NCI-H1105 treated with DMSO at 0.1 percent for 48 hours (cell line): ENCODE measurements at regions not wholly inside any gene's neighbourhood (a gene's known extent, or its start where the extent isn't known, plus 50 kb on each side); places are given as distances from the start of the nearest gene placed in this dataset.
"Not testable (repeated sequence)": the region's sequence is repeated elsewhere in the genome, so short reads cannot be mapped to it uniquely, and the experiment has no call there.

Experiments used
- DNase-seq: peaks from one replicate; lab custom pipeline; 2025; lab: John Stamatoyannopoulos, UW

- no peak for DNase-seq
Observed at GRCh38 chr6:153412519-153412918, 281.4 kb upstream of the RGS17 start.

- DNase-seq, result no peak
Observed at GRCh38 chr6:153411070-153411648, 280.1 kb upstream of the RGS17 start.

DNA sequence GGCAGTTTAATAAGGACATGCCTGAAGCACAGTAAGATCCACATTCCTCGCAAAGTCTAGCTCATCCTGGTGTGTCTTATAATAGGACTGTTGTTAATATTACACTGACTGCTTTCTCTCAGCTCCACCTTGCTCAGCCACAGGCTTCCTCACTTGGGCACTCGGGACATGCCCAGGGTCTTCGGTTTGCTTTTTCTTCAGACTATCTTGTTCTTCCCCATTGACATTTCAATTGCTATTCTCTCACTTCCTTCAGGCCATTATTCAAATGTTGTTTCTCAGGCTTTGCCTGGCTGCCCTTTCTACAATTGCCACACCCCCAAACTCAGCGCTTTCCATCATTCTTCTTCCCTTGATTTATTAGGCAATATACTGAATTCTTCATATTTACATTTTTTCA, 274.8 kb upstream of the RGS17 start:
- no peak for DNase-seq

DNA sequence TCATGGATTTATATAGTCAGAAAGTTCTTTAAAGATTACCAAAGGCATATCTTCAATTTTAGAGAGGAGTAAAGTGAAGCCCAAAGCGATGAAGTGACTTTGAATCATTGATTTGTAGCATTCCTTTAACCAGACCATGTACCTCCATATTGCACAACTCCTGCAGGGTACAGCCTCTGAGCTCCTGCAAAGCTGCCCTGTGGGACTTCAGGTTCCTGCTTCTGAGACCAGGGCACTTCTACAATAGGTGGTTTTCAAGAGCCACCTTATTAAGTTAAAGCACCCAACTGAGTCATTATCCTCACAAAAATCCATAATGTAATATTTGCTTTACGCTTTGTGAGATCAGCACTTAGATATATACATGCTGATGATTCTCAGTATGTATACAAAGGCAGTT, 270.7 kb upstream of the RGS17 start:
- no peak for DNase-seq

DNA sequence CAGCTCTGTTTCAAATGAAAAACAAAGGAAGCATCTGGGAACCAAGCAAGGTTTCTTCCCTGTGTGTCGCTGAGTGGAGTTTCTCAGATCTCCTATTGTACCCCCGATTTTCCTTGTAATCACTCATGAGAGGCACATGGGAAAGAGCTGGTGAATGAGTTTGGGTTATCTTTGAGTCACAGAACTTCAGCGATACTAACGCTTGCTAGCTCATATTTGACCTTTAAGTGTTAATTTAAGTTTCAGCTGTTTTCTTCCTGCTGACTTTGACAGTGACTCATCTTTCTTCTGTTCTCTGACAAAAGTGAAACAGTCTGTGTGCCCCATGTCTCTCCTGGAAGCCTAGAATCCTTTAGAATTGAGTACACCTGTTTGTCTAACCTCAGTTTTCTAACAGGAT, 261.1 kb upstream of the RGS17 start:
- no peak for DNase-seq

DNA sequence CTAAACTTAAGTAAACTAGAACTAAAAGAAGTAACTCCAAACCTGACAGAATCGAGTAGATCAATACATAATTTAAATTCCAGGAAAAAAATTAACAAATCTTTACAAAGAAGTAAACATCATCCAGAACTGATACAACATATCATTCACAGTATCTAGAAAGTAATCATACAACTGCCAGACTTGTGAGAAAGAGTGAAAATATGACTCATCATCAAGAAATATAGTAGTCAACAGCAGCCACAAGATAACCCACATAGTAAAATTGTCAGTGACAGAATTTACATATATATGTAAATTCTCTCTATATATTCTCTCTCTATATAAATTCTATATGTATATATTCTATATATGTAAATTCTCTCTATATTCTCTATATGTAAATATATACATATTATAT, 242.8 kb upstream of the RGS17 start:
- DNase-seq, result no peak

- DNase-seq, result no peak
Observed at GRCh38 chr6:153368131-153368530, 237.0 kb upstream of the RGS17 start.

GRCh38 chr6:153367021-153367420, 235.9 kb upstream of the RGS17 start:
- no peak for DNase-seq

DNA sequence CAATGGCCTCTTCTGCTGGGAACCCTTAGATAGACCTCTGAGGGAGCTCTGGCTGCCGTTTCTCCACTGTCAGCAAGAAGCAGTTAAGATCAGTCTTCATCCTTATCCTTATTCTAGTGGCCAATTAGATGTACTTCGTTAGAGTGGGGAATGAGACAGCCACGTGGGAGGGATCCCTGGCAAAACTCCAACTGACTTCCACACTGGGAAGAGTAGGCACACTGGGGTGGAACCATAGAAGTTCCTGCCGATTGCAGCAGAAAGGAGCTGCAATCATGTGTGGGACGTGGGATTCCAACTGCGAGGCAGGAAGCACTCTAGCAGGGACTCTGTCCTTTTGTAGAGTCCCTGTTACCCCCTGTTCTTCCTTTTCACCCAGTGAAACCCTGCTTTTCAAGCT, 226.3 kb upstream of the RGS17 start:
- no peak for DNase-seq

- DNase-seq, result peak; percentile 99
Observed at GRCh38 chr6:153340568-153340967, 209.5 kb upstream of the RGS17 start.

DNA sequence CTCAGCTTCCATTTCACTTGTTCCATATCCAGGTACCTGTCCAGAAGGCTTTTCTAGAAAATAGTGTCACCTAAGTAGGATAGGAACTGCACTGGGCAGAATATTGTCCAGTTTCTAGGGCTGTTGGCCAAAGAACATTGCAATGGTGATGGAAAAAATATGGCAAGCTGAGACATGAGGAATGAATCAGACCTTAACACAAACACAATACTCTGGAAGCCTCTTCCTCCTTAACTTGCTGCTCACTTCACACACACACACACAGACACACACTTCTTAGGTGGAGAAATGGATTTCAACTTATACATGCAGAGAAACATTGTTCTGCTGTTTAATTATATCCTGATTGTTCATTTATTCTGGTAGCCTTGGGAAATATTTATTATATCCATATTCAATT, 203.0 kb upstream of the RGS17 start:
- no peak for DNase-seq

- DNase-seq, result not testable (repeated sequence)
Observed at GRCh38 chr6:153331221-153331620, 200.1 kb upstream of the RGS17 start.

DNA sequence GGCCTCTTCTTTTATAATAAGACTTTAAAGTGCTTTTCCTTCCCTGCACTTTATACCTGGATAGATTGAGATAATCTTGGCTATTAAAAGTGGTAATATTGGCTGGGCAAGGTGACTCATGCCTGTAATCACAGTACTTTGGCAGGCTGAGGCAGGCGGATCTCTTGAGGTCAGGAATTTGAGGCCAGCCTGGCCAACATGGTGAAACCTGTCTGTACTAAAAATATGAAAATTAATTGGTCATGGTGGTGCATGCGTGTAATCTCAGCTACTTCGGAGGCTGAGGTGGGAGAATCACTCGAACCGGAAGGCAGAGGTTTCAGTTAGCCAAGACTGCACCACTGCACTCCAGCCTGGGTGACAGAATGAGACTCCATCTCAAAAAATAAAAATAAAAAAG, 197.1 kb upstream of the RGS17 start:
- DNase-seq, result no peak

GRCh38 chr6:153325661-153326060, 194.6 kb upstream of the RGS17 start:
- no peak for DNase-seq

DNA sequence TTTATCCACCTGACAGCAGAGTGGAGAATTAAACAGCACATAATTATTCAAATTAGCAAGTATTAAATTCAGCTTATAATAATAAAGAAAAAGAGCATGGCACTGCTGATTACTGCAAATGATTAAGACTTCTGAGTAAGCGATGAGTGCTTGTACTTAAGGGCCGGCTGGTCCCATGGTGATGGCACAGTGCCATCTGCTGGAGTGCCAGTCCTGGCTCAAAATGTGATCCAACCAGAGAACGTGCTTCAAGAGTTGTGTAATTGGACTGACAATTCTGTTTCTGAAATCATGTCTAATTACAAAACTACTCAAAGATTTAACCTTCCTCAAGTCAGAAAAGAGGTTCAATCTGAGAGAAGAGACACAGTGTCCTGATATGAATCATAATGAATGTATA, 181.6 kb upstream of the RGS17 start:
- DNase-seq, result peak; percentile 93

DNA sequence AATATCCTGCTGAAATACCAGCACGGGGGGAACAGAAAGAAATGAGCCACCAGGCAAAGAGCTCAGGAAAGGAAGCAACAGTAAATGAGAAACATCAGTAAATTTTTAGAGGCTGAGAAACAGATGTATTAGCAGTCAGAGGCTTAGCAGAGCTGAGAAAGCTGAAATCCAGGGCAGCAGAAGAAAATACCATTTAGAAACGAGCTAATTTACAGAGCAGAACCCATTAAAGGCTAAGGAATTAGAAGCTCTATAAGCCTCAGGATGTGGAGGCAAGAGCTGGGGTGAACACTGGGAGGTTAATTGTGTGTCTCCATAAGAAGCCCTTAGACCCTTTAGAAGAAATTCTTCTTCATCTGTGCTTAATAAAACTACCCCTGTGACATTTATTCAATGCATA, 178.6 kb upstream of the RGS17 start:
- DNase-seq, result no peak

DNA sequence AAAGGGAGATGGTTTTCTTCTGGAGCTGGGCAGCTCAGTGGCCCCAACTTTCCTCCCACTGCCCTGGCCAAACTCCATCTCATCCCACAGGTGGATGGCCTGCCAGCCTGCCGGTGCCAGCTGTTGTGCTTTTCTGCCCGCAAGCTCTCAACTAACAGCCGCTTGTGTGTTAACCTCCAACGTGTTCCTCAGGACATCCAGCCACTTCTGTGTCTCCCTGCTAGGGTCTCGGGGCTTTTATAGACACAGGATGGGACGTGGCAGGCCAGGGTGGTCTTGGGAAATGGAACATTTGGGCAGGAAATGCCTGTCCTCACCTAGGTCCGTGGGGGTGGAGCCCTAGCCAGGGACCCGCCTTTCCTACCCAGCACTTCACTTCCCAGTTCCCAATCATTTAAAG, 171.1 kb upstream of the RGS17 start:
- DNase-seq, result no peak

GRCh38 chr6:153301602-153302001, 170.5 kb upstream of the RGS17 start:
- DNase-seq, result no peak

DNA sequence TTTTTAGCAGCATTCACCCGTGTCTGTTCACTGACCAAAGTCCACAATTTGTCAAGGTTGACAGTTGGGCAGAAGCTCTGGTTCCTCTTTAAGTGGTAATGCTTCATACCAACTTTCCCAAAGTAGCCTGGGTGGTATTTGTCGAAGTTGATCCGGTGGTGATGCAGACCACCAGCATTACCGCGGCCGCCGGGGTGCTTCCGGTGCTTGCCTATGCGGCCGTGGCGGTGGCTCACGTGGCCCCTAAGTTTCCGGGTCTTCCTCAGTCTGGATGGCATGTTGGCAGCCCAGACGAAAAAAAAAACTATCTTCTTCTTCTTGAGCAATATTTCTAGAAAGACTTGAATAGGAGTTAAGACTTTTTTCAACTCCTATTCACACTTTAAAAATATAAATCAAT, 151.4 kb upstream of the RGS17 start:
- DNase-seq, result not testable (repeated sequence)

DNA sequence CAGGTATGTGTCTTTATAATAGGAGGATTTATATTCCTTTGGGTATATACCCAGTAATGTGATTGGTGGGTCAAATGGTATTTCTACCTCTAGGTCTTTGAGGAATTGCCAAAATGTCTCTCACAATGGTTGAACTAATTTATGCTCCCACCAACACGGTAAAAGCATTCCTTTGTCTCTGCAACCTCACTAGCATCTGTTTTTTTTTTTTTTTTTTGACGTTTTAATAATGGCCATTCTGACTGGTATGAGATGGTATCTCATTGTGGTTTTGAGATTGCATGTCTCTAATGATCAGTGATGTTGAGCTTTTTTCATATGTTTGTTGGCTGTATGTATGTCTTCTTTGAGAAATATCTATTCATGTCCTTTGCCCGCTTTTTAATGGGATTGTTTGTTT, 144.9 kb upstream of the RGS17 start:
- DNase-seq, result no peak

GRCh38 chr6:153272201-153272980, 141.3 kb upstream of the RGS17 start:
- no peak for DNase-seq

DNA sequence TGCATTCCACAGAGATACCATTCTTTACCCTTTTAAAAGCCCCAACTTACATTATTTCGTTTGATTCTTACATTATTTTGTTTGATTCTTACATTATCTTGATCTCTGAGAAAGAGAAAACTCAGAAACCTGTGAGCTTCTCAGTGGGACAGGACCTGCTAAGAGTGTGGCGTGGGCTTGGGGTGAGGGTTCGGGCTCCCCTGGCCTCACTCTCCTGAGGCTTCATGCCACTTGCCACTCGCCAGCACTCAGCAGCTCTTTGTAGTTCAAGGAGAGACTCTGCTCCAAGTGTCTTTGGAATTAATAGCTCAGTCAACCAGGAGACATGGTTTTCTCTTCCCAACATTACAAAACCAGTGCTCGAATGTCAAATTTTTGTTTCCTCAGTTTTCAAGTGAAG, 132.4 kb upstream of the RGS17 start:
- no peak for DNase-seq

GRCh38 chr6:153251326-153251725, 120.2 kb upstream of the RGS17 start:
- no peak for DNase-seq

DNA sequence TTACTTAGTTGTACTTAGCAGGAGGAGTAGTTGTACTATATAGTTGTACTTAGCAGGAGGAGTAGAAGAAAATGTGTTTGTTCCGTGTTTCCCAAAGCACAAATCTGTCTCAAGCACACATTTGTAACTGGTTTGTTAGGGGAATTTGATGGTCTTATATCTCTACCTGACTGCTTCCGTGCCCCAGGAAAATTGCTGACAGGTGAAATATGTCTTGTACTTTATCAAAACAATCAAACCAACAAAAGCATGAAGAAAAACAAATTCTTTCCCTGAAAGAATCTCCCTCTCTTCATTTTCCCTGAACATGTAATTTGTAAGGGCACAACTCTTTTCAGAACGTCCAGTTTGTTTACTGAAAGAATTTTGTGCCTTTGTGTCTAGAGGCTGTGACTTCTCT, 106.6 kb upstream of the RGS17 start:
- no peak for DNase-seq
